ENCODE measurements at regions not wholly inside any gene's neighbourhood (a gene's known extent, or its start where the extent isn't known, plus 50 kb on each side); places are given as distances from the start of the nearest gene placed in this dataset.

DNA sequence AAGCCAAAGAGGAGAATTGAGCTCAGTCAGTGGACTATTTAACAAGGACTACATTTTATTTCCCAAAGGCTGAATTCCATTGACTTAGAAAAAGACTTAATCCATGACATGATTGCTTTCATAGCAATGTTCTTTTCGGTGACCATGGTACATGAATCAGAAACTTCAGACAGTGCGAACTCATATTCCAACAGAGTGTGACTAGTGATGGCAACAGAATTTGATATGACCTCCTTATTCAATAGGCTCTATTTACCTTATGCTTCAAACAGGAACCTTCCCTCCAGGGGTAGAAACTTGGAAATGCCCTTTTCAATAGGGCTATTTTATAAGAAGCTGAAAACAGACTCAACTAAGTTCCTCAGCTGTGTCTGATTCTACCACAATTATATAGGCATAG lies 191.9 kb downstream of the RND3 start:
- no peak overlapping the region for H3K9ac ChIP-seq (ENCODE audit: insufficient read length, low read depth)
- H3K4me3 ChIP-seq (ENCODE audit: insufficient read length, low read depth) = no peak overlapping the region
- no peak for DNase-seq (ENCODE audit: low read depth, low spot score)
- H3K4me1 ChIP-seq (ENCODE audit: insufficient read depth, insufficient read length) = no peaks in the 10 kb centered on the region
- peaks cover 8% of the 10 kb centered on the region; the same call in 1 of the 2 replicates for H3K9me3 ChIP-seq (ENCODE audit: insufficient read depth, low read length)
- H3K27me3 ChIP-seq (ENCODE audit: insufficient read depth, insufficient read length) = no peaks in the 10 kb centered on the region
- no peaks in the 10 kb centered on the region for H3K36me3 ChIP-seq (ENCODE audit: insufficient read depth, insufficient read length, low read length)
- TF ChIP-seq ZNF274 (IDR thresholded peaks at IDR 0.05; ENCODE audit: low read depth, low read length) (no peak), YY1 (IDR thresholded peaks at IDR 0.05; ENCODE audit: insufficient read depth, insufficient read length) (no peak), SUZ12 (IDR thresholded peaks at IDR 0.05; ENCODE audit: extremely low read depth, insufficient read depth, insufficient read length) (no peak)

DNA sequence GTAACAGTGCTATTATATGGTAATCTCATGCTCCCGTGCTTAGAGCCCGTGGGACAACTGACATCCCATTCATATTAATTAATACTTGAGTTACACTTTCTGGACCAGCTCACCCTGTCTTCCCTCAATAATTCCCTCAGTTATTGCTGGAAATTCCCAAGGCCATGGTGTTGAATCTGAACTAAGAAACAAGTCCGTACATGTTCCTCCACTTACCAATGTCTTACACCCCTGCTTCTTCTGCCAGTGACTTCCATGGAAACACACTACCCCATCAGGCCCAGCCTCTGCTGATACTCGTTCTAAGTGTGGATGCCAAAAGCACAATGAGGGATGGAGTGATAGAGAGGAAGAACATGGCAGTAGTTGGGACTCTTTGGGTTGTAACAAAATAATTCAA lies 193.7 kb downstream of the RND3 start:
- DNase-seq (ENCODE audit: low read depth, low spot score) = no peak
- Histone ChIP-seq H3K27me3 (ENCODE audit: insufficient read depth, insufficient read length) (no peaks in the 10 kb centered on the region), H3K36me3 (ENCODE audit: insufficient read depth, insufficient read length, low read length) (no peaks in the 10 kb centered on the region), H3K4me3 (ENCODE audit: insufficient read length, low read depth) (no peak overlapping the region), H3K9me3 (ENCODE audit: insufficient read depth, low read length) (no peaks in the 10 kb centered on the region), H3K9ac (ENCODE audit: insufficient read length, low read depth) (no peak overlapping the region), H3K4me1 (ENCODE audit: insufficient read depth, insufficient read length) (no peaks in the 10 kb centered on the region)
- TF ChIP-seq ZNF274 (IDR thresholded peaks at IDR 0.05; ENCODE audit: low read depth, low read length) (no peak), SUZ12 (IDR thresholded peaks at IDR 0.05; ENCODE audit: extremely low read depth, insufficient read depth, insufficient read length) (no peak), YY1 (IDR thresholded peaks at IDR 0.05; ENCODE audit: insufficient read depth, insufficient read length) (no peak)

DNA sequence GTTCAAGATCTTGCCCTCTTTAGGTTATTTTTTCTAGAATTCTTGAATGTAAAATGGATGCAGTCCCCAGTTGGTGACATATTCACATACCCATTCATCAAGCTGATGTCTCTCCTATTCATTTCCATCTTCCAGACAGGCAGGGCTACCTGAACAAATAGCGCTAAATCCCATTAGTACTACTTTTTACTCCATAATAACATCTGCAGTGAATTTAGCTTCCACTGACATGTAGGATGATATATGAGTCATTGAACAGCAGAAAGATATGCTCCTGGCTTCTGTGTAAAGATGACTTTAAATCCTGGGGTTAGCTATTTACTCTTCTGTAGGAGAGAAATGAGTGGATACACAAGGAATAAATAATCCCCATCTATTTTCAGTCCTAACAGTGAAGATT lies 194.7 kb downstream of the RND3 start:
- H3K4me1 ChIP-seq (ENCODE audit: insufficient read depth, insufficient read length) = no peaks in the 10 kb centered on the region
- H3K4me3 ChIP-seq (ENCODE audit: insufficient read length, low read depth) = no peak overlapping the region
- H3K9ac ChIP-seq (ENCODE audit: insufficient read length, low read depth) = no peak overlapping the region
- no peaks in the 10 kb centered on the region for H3K9me3 ChIP-seq (ENCODE audit: insufficient read depth, low read length)
- DNase-seq (ENCODE audit: low read depth, low spot score) = no peak
- no peak for TF ChIP-seq SUZ12 (IDR thresholded peaks at IDR 0.05; ENCODE audit: extremely low read depth, insufficient read depth, insufficient read length)
- no peak for TF ChIP-seq YY1 (IDR thresholded peaks at IDR 0.05; ENCODE audit: insufficient read depth, insufficient read length)
- TF ChIP-seq ZNF274 (IDR thresholded peaks at IDR 0.05; ENCODE audit: low read depth, low read length) = no peak
- no peaks in the 10 kb centered on the region for H3K27me3 ChIP-seq (ENCODE audit: insufficient read depth, insufficient read length)
- no peaks in the 10 kb centered on the region for H3K36me3 ChIP-seq (ENCODE audit: insufficient read depth, insufficient read length, low read length)

DNA sequence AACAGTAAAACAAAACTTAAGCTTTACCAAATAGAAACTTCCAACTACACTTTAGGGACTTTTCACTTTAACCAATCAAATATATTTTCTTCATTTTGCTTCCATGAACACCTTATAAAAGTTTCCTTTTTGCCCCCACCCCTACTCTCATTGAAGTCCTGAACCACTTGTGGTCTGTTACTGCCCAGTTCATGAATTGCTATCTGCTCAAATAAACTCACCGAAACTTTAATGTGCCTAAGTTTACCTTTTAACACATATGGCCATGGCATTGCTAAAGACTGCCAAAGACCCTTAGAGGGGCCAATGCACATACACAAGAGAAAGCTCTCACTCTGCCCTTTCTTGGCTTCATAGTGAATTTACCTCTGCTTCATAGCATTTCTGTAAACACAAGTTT lies 195.3 kb downstream of the RND3 start:
- Histone ChIP-seq H3K36me3 (ENCODE audit: insufficient read depth, insufficient read length, low read length) (no peaks in the 10 kb centered on the region), H3K27me3 (ENCODE audit: insufficient read depth, insufficient read length) (no peaks in the 10 kb centered on the region), H3K9me3 (ENCODE audit: insufficient read depth, low read length) (no peaks in the 10 kb centered on the region), H3K4me3 (ENCODE audit: insufficient read length, low read depth) (no peak overlapping the region), H3K4me1 (ENCODE audit: insufficient read depth, insufficient read length) (no peaks in the 10 kb centered on the region), H3K9ac (ENCODE audit: insufficient read length, low read depth) (no peak overlapping the region)
- no peak for TF ChIP-seq YY1 (IDR thresholded peaks at IDR 0.05; ENCODE audit: insufficient read depth, insufficient read length)
- TF ChIP-seq SUZ12 (IDR thresholded peaks at IDR 0.05; ENCODE audit: extremely low read depth, insufficient read depth, insufficient read length) = no peak
- TF ChIP-seq ZNF274 (IDR thresholded peaks at IDR 0.05; ENCODE audit: low read depth, low read length) = no peak
- DNase-seq (ENCODE audit: low read depth, low spot score) = no peak

DNA sequence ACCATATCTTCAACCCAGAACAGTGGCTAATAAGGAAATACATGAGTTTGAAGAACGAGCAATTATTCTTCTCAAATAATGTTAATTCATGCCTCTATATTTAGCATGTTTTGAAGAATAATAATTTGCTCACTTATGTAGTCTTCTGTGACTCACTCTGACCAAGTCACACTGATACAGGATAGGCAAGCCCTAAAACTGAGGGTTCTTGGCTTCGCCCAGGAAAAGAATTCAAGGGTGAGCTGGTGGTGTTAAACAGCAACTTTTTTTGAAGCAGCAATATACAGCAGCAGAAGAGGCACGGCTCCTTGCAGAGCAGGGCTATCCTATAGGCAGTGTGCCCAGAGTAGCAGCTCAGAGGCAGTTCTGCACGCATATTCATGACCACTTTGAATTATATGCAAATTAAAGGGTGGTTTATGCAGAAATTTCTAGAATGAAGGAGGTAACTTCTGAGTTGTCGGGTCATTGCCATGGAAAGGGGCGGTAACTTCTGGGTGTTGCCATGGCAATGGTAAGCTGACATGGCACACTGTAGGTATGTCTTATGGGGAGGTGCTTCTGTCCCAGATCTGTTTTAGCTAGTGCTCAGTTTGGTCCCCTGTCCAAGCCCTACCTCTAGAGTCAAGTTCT lies 200.6 kb downstream of the RND3 start:
- H3K9me3 ChIP-seq (ENCODE audit: insufficient read depth, low read length) = no peaks in the 10 kb centered on the region
- no peaks in the 10 kb centered on the region for H3K4me1 ChIP-seq (ENCODE audit: insufficient read depth, insufficient read length)
- no peak for DNase-seq (ENCODE audit: low read depth, low spot score)
- H3K27me3 ChIP-seq (ENCODE audit: insufficient read depth, insufficient read length) = no peaks in the 10 kb centered on the region
- H3K36me3 ChIP-seq (ENCODE audit: insufficient read depth, insufficient read length, low read length) = no peaks in the 10 kb centered on the region
- no peak overlapping the region for H3K4me3 ChIP-seq (ENCODE audit: insufficient read length, low read depth)
- TF ChIP-seq SUZ12 (IDR thresholded peaks at IDR 0.05; ENCODE audit: extremely low read depth, insufficient read depth, insufficient read length) (no peak), ZNF274 (IDR thresholded peaks at IDR 0.05; ENCODE audit: low read depth, low read length) (no peak), YY1 (IDR thresholded peaks at IDR 0.05; ENCODE audit: insufficient read depth, insufficient read length) (no peak)
- H3K9ac ChIP-seq (ENCODE audit: insufficient read length, low read depth) = no peak overlapping the region

DNA sequence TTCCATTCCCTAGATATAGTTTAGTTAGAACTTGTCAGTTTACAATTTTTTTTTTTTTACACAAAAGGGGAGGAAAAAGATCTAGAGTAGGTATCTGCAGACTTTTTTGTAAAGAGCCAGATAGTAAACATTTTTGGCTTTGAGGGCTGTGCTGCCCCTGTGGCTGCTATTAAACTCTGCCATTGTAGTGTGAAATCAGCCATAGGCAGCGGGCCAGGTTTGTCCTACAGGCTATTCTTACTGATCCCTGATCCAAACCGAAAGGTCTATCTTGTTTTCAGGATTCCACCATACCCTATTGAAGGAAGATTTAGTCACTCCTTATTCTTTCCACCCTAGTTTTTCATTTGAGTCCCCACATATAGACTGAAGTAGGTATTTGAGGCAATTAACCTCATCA lies 203.4 kb downstream of the RND3 start:
- Histone ChIP-seq H3K9ac (ENCODE audit: insufficient read length, low read depth) (no peak overlapping the region), H3K4me1 (ENCODE audit: insufficient read depth, insufficient read length) (no peaks in the 10 kb centered on the region), H3K27me3 (ENCODE audit: insufficient read depth, insufficient read length) (no peaks in the 10 kb centered on the region), H3K4me3 (ENCODE audit: insufficient read length, low read depth) (no peak overlapping the region), H3K9me3 (ENCODE audit: insufficient read depth, low read length) (no peaks in the 10 kb centered on the region), H3K36me3 (ENCODE audit: insufficient read depth, insufficient read length, low read length) (no peaks in the 10 kb centered on the region)
- TF ChIP-seq YY1 (IDR thresholded peaks at IDR 0.05; ENCODE audit: insufficient read depth, insufficient read length) (no peak), SUZ12 (IDR thresholded peaks at IDR 0.05; ENCODE audit: extremely low read depth, insufficient read depth, insufficient read length) (no peak), ZNF274 (IDR thresholded peaks at IDR 0.05; ENCODE audit: low read depth, low read length) (no peak)
- no peak for DNase-seq (ENCODE audit: low read depth, low spot score)

DNA sequence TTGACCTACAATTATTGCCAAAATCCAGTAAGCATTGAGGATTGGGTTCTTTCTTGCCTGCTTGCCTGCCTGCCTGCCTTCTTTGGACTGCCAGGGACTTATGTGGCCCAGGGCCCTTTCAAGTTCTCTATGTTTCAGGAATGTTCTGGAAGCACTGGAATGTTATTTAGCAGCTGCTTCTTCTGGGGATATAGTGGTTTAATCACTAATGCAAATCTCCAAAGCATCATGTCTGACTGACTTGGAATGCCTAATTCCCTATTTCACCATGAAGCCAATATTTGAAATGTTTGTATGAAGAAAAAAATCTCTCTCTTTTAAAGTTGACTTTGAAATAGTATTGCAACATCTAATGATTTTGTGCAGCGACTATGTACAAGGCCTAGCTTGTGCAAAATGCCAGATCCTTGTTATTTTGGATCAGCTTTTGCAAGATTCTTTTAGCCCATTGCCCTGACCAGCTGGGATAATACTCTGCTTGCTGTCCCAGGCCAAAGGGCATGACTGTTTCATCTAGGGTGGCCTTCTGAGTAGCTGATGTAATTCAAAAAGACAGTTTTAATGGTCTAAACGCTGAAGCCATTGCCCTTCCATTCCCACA lies 204.6 kb downstream of the RND3 start:
- peaks cover 11% of the 10 kb centered on the region; the same call in 1 of the 2 replicates for H3K9me3 ChIP-seq (ENCODE audit: insufficient read depth, low read length)
- H3K4me1 ChIP-seq (ENCODE audit: insufficient read depth, insufficient read length) = no peaks in the 10 kb centered on the region
- no peak for DNase-seq (ENCODE audit: low read depth, low spot score)
- TF ChIP-seq SUZ12 (IDR thresholded peaks at IDR 0.05; ENCODE audit: extremely low read depth, insufficient read depth, insufficient read length) = no peak
- TF ChIP-seq YY1 (IDR thresholded peaks at IDR 0.05; ENCODE audit: insufficient read depth, insufficient read length) = no peak
- TF ChIP-seq ZNF274 (IDR thresholded peaks at IDR 0.05; ENCODE audit: low read depth, low read length) = no peak
- no peaks in the 10 kb centered on the region for H3K27me3 ChIP-seq (ENCODE audit: insufficient read depth, insufficient read length)
- H3K9ac ChIP-seq (ENCODE audit: insufficient read length, low read depth) = no peak overlapping the region
- no peaks in the 10 kb centered on the region for H3K36me3 ChIP-seq (ENCODE audit: insufficient read depth, insufficient read length, low read length)
- no peak overlapping the region for H3K4me3 ChIP-seq (ENCODE audit: insufficient read length, low read depth)
